H9 (cell line): ENCODE measurements at regions not wholly inside any gene's neighbourhood (a gene's known extent, or its start where the extent isn't known, plus 50 kb on each side); places are given as distances from the start of the nearest gene placed in this dataset.

Experiments used
- DNase-seq: peaks from one replicate; pipeline ENCODE4 v3.0.0-alpha.2; 2017
- H2AFZ ChIP-seq: one replicate; pipeline ENCODE4 v1.6.1; 2013; ENCODE audit warnings: mild to moderate bottlenecking, low read length, control low read depth, moderate library complexity
- H2AK5ac ChIP-seq: 2 replicates; pipeline ENCODE4 v1.6.1; 2013; ENCODE audit warnings: low read length, control low read depth, mixed read lengths; ENCODE audit not compliant: insufficient read length
- H2BK120ac ChIP-seq: one replicate; pipeline ENCODE4 v1.6.1; 2013; ENCODE audit warnings: low read depth, mild to moderate bottlenecking, low read length, control low read depth, inconsistent platforms; ENCODE audit not compliant: poor library complexity, severe bottlenecking
- H2BK12ac ChIP-seq: 2 replicates; pipeline ENCODE4 v1.6.1; 2013; ENCODE audit warnings: low read length, control low read depth, mixed read lengths, low read depth; ENCODE audit not compliant: insufficient read length
- H2BK15ac ChIP-seq: 2 replicates; pipeline ENCODE4 v1.6.1; 2013; ENCODE audit warnings: low read depth, low read length, control low read depth
- H2BK20ac ChIP-seq: one replicate; pipeline ENCODE4 v1.6.1; 2013; ENCODE audit warnings: low read depth, mild to moderate bottlenecking, low read length, control low read depth, inconsistent platforms; ENCODE audit not compliant: poor library complexity, severe bottlenecking
- H2BK5ac ChIP-seq: 2 replicates; pipeline ENCODE4 v1.6.1; 2013; ENCODE audit warnings: low read length, control low read depth, mixed read lengths; ENCODE audit not compliant: insufficient read length
- H3K14ac ChIP-seq: 2 replicates; pipeline ENCODE4 v1.6.1; 2013; ENCODE audit warnings: low read length, control low read depth; ENCODE audit not compliant: insufficient read depth
- H3K18ac ChIP-seq: 2 replicates; pipeline ENCODE4 v1.6.1; 2013; ENCODE audit warnings: low read depth, mild to moderate bottlenecking, mixed read lengths, low read length, control low read depth; ENCODE audit not compliant: insufficient read length
- H3K23ac ChIP-seq: 2 replicates; pipeline ENCODE4 v1.6.1; 2013; ENCODE audit warnings: low read length, control low read depth, mixed read lengths, low read depth; ENCODE audit not compliant: insufficient read length
- H3K23me2 ChIP-seq: 2 replicates; pipeline ENCODE4 v1.6.1; 2013; ENCODE audit warnings: low read depth, mild to moderate bottlenecking, mixed read lengths, low read length, control low read depth; ENCODE audit not compliant: insufficient read length, poor library complexity, severe bottlenecking
- H3K27ac ChIP-seq: 2 replicates; pipeline ENCODE4 v1.5.1; 2013; ENCODE audit warnings: low read length, control low read depth, mixed read lengths, low read depth; ENCODE audit not compliant: insufficient read length
- H3K27me3 ChIP-seq: 2 replicates; pipeline ENCODE4 v1.6.1; 2013; ENCODE audit warnings: low read length, control low read depth, inconsistent platforms; ENCODE audit not compliant: insufficient read depth
- H3K4ac ChIP-seq: 2 replicates; pipeline ENCODE4 v1.6.1; 2013; ENCODE audit warnings: low read depth, mild to moderate bottlenecking, control low read depth, inconsistent platforms, low read length, moderate library complexity
- H3K4me1 ChIP-seq: 2 replicates; pipeline ENCODE4 v1.6.1; 2013; ENCODE audit warnings: low read length, control low read depth, inconsistent platforms; ENCODE audit not compliant: insufficient read depth
- H3K4me2 ChIP-seq: 2 replicates; pipeline ENCODE4 v1.6.1; 2013; ENCODE audit warnings: low read length, control low read depth, mixed read lengths; ENCODE audit not compliant: insufficient read length, insufficient read depth
- H3K56ac ChIP-seq: 2 replicates; pipeline ENCODE4 v1.6.1; 2013; ENCODE audit warnings: low read depth, mild to moderate bottlenecking, mixed read lengths, low read length, control low read depth; ENCODE audit not compliant: insufficient read length
- H3K79me1 ChIP-seq: 2 replicates; pipeline ENCODE4 v1.6.1; 2013; ENCODE audit warnings: low read depth, mild to moderate bottlenecking, moderate library complexity, low read length, control low read depth, inconsistent platforms; ENCODE audit not compliant: insufficient read depth, poor library complexity, severe bottlenecking
- H3K79me2 ChIP-seq: 2 replicates; pipeline ENCODE4 v1.6.1; 2013; ENCODE audit warnings: low read length, control low read depth, inconsistent platforms; ENCODE audit not compliant: insufficient read depth
- H3K9ac ChIP-seq: 2 replicates; pipeline ENCODE4 v1.6.1; 2013; ENCODE audit warnings: low read length, control low read depth, mixed read lengths; ENCODE audit not compliant: insufficient read length; ENCODE audit errors: extremely low read depth
- H3K9me3 ChIP-seq: one replicate; pipeline ENCODE4 v1.6.1; 2013; ENCODE audit warnings: low read depth, low read length, inconsistent platforms; ENCODE audit not compliant: control insufficient read depth
- H3T11ph ChIP-seq: one replicate; pipeline ENCODE4 v1.6.1; 2013; ENCODE audit warnings: mild to moderate bottlenecking, low read length, control low read depth, inconsistent platforms
- H4K20me1 ChIP-seq: one replicate; pipeline ENCODE4 v1.6.1; 2013; ENCODE audit not compliant: control insufficient read depth, insufficient read length, insufficient read depth
- H4K5ac ChIP-seq: 2 replicates; pipeline ENCODE4 v1.6.1; 2013; ENCODE audit warnings: low read depth, mild to moderate bottlenecking, mixed read lengths, low read length, control low read depth; ENCODE audit not compliant: insufficient read length
- H4K8ac ChIP-seq: replicated peaks from 2 replicates; pipeline ENCODE4 v1.6.1; 2013; ENCODE audit warnings: low read length, control low read depth, mixed read lengths, low read depth; ENCODE audit not compliant: insufficient read length
- H4K91ac ChIP-seq: 2 replicates; pipeline ENCODE4 v1.6.1; 2013; ENCODE audit warnings: low read depth, mild to moderate bottlenecking, moderate library complexity, mixed read lengths, low read length, control low read depth; ENCODE audit not compliant: insufficient read length
- H3K27ac Mint-ChIP-seq, 3 experiments: 2 replicates in 2 of 3; 3 replicates in 1 of 3; pipeline ENCODE4 v1.8.0; 2020 to 2021; ENCODE audit warnings: mixed read lengths in 3 of 3, mild to moderate bottlenecking in 1 of 3, moderate library complexity in 1 of 3
- H3K27me3 Mint-ChIP-seq: 2 replicates; pipeline ENCODE4 v1.8.0; 2021; ENCODE audit warnings: low read depth, mild to moderate bottlenecking, moderate library complexity, mixed read lengths
- H3K36me3 Mint-ChIP-seq, 3 experiments: 2 replicates in 2 of 3; 3 replicates in 1 of 3; pipeline ENCODE4 v1.8.0; 2020 to 2021; ENCODE audit warnings: low read depth in 3 of 3, mixed read lengths in 3 of 3; ENCODE audit not compliant: insufficient read depth in 1 of 3
- H3K4me1 Mint-ChIP-seq, 2 experiments: 2 replicates each; pipeline ENCODE4 v1.8.0; 2020; ENCODE audit warnings: mixed read lengths in 2 of 2
- H3K4me3 Mint-ChIP-seq, 2 experiments: 2 replicates in 1 of 2; 3 replicates in 1 of 2; pipeline ENCODE4 v1.8.0; 2020 to 2021; ENCODE audit warnings: mild to moderate bottlenecking in 2 of 2, mixed read lengths in 2 of 2, moderate library complexity in 1 of 2
- H3K9me3 Mint-ChIP-seq, 2 experiments: 2 replicates in 1 of 2; 3 replicates in 1 of 2; pipeline ENCODE4 v1.8.0; 2020; ENCODE audit warnings: mild to moderate bottlenecking in 2 of 2, mixed read lengths in 2 of 2, moderate library complexity in 1 of 2
- WGBS: extraction: QIAGEN DNeasy Blood & Tissue Kit; methylation state at CpG from one replicate; pipeline ENCODE4 v1.1.7; 2013; ENCODE audit warnings: missing lambda C conversion rate, low lambda C conversion rate, mixed read lengths; ENCODE audit not compliant: insufficient read length; ENCODE audit errors: extremely low coverage; 5-methylcytosine and 5-hydroxymethylcytosine counted together
- TF ChIP-seq, protein P1 (sequence below): fragments of 200-600 bp; sonication (generic); conservative IDR thresholded peaks from 3 replicates; pipeline ENCODE4 v1.8.0; 2021; ENCODE audit warnings: antibody characterized with exemption, mild to moderate bottlenecking

DNA sequence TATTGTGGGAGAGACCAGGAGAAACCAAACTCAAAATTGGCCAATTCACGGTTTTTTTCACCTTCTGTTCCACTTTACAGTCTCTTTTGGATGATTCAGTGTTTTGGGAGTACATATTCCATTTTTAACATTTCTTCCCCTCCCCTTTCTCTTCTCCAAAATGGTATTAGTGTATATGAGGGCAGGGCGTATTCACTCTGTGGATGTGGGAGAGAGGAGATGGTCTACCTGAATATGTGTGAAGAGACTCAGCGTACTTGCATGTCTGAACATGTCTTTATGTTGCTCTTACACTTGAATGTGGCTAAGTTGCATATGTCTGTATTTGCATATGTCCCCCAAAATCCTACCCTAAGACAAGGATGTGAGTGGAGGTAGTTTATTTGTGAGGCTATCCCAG, 291.0 kb upstream of the PPP2R3A start:
- H2AK5ac ChIP-seq, result no peak overlapping the region
- no peak overlapping the region for H2BK5ac ChIP-seq
- H2BK20ac ChIP-seq, result no peak overlapping the region
- no peaks in the 10 kb centered on the region for H3K79me2 ChIP-seq
- H3K23me2 ChIP-seq, result no peaks in the 10 kb centered on the region
- no peaks in the 10 kb centered on the region for H3K36me3 Mint-ChIP-seq
- no peak overlapping the region for H3K18ac ChIP-seq
- H3K4me1 ChIP-seq, result no peaks in the 10 kb centered on the region
- peaks cover 3 to 7% of the 10 kb centered on the region in 2 experiments; a peak in 4 of 5 replicates for H3K9me3 Mint-ChIP-seq
- TF ChIP-seq, protein P1, sequence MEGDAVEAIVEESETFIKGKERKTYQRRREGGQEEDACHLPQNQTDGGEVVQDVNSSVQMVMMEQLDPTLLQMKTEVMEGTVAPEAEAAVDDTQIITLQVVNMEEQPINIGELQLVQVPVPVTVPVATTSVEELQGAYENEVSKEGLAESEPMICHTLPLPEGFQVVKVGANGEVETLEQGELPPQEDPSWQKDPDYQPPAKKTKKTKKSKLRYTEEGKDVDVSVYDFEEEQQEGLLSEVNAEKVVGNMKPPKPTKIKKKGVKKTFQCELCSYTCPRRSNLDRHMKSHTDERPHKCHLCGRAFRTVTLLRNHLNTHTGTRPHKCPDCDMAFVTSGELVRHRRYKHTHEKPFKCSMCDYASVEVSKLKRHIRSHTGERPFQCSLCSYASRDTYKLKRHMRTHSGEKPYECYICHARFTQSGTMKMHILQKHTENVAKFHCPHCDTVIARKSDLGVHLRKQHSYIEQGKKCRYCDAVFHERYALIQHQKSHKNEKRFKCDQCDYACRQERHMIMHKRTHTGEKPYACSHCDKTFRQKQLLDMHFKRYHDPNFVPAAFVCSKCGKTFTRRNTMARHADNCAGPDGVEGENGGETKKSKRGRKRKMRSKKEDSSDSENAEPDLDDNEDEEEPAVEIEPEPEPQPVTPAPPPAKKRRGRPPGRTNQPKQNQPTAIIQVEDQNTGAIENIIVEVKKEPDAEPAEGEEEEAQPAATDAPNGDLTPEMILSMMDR, result no peak
- H4K91ac ChIP-seq, result no peak overlapping the region
- no peaks in the 10 kb centered on the region for H4K20me1 ChIP-seq
- H3K4me1 Mint-ChIP-seq, result peaks cover 0 to 3% of the 10 kb centered on the region in 2 experiments; a peak in 1 of 4 replicates
- no peak overlapping the region for H2BK120ac ChIP-seq
- H3K27ac Mint-ChIP-seq, result no peak overlapping the region
- H4K5ac ChIP-seq, result no peak overlapping the region
- H2AFZ ChIP-seq, result no peak overlapping the region
- H3K4me2 ChIP-seq, result no peak overlapping the region
- no peak overlapping the region for H4K8ac ChIP-seq
- H3K9me3 ChIP-seq, result no peaks in the 10 kb centered on the region
- no peak overlapping the region for H3K9ac ChIP-seq
- H3K4me3 Mint-ChIP-seq, result no peak overlapping the region
- H3K4ac ChIP-seq, result no peak overlapping the region
- no peaks in the 10 kb centered on the region for H3K27me3 Mint-ChIP-seq
- H3K79me1 ChIP-seq, result no peaks in the 10 kb centered on the region
- no CpG with 5 or more reads among the region's 3 CpGs for WGBS
- no peak overlapping the region for H2BK15ac ChIP-seq
- H3K14ac ChIP-seq, result no peak overlapping the region
- H3K56ac ChIP-seq, result no peak overlapping the region
- no peak overlapping the region for H2BK12ac ChIP-seq
- H3K27me3 ChIP-seq, result no peaks in the 10 kb centered on the region
- no peak overlapping the region for H3K27ac ChIP-seq
- H3T11ph ChIP-seq, result no peak overlapping the region
- H3K23ac ChIP-seq, result no peak overlapping the region
- no peak for DNase-seq
